Fibroblast of mammary gland (primary cell): ENCODE measurements at regions not wholly inside any gene's neighbourhood (a gene's known extent, or its start where the extent isn't known, plus 50 kb on each side); places are given as distances from the start of the nearest gene placed in this dataset.
"Not testable (repeated sequence)": the region's sequence is repeated elsewhere in the genome, so short reads cannot be mapped to it uniquely, and the experiment has no call there.

Experiments
- DNase-seq: peaks from one replicate; pipeline ENCODE4 v3.0.0-alpha.2; 2010; ENCODE audit warnings: low read depth
- H3K4me3 ChIP-seq: 2 replicates; pipeline ENCODE4 v1.5.1; 2011; ENCODE audit warnings: low read depth, mild to moderate bottlenecking, low read length, moderate library complexity; ENCODE audit not compliant: control insufficient read depth
- CTCF ChIP-seq: conservative IDR thresholded peaks from 2 replicates; pipeline ENCODE4 v1.5.1; 2011; ENCODE audit warnings: low read depth, low read length, inconsistent platforms; ENCODE audit not compliant: control insufficient read depth, insufficient read depth

GRCh38 chr3:78507196-78507984, 1260.4 kb downstream of the ROBO1 start:
- no peak for TF ChIP-seq CTCF
- no peak overlapping the region for H3K4me3 ChIP-seq
- DNase-seq = no peak

GRCh38 chr3:78511840-78512239, 1256.0 kb downstream of the ROBO1 start:
- no peak for TF ChIP-seq CTCF
- DNase-seq = no peak
- H3K4me3 ChIP-seq = no peak overlapping the region

GRCh38 chr3:78512786-78513185, 1255.0 kb downstream of the ROBO1 start:
- not testable (repeated sequence) for H3K4me3 ChIP-seq, DNase-seq

- DNase-seq = no peak
- TF ChIP-seq CTCF = no peak
- no peak overlapping the region for H3K4me3 ChIP-seq
Measured at GRCh38 chr3:78516437-78516836, 1251.4 kb downstream of the ROBO1 start.

- no peak for DNase-seq
- no peak for TF ChIP-seq CTCF
- no peak overlapping the region for H3K4me3 ChIP-seq
Measured at GRCh38 chr3:78516937-78517336, 1250.9 kb downstream of the ROBO1 start.

GRCh38 chr3:78517965-78518364, 1249.8 kb downstream of the ROBO1 start:
- no peak for TF ChIP-seq CTCF
- no peak for DNase-seq
- no peak overlapping the region for H3K4me3 ChIP-seq

GRCh38 chr3:78519281-78519680, 1248.5 kb downstream of the ROBO1 start:
- no peak for TF ChIP-seq CTCF
- H3K4me3 ChIP-seq = no peak overlapping the region
- DNase-seq = no peak
